Activated CD4-positive, alpha-beta T cell treated with anti-CD3 and anti-CD28 coated beads, Interleukin-2, amount 10 ng/mL, durations not matched to agents 24 days and 14 days (primary cell): ENCODE measurements at regions not wholly inside any gene's neighbourhood (a gene's known extent, or its start where the extent isn't known, plus 50 kb on each side); places are given as distances from the start of the nearest gene placed in this dataset.

Experiments
- DNase-seq: peaks from one replicate; pipeline ENCODE4 v3.0.0; 2022
- H3K27ac Mint-ChIP-seq: one replicate; pipeline ENCODE4 v1.8.0; 2022; ENCODE audit warnings: mild to moderate bottlenecking, mixed read lengths
- H3K27me3 Mint-ChIP-seq: one replicate; pipeline ENCODE4 v1.8.0; 2022; ENCODE audit warnings: mixed read lengths
- H3K36me3 Mint-ChIP-seq: one replicate; pipeline ENCODE4 v1.8.0; 2022; ENCODE audit warnings: low read depth, mild to moderate bottlenecking, mixed read lengths
- H3K4me1 Mint-ChIP-seq: one replicate; pipeline ENCODE4 v1.8.0; 2021; ENCODE audit warnings: mixed read lengths
- H3K4me3 Mint-ChIP-seq: one replicate; pipeline ENCODE4 v1.8.0; 2022; ENCODE audit warnings: mild to moderate bottlenecking, moderate library complexity, mixed read lengths
- H3K9me3 Mint-ChIP-seq: one replicate; pipeline ENCODE4 v1.8.0; 2021; ENCODE audit warnings: mixed read lengths
- intact Hi-C: fragments of 100-400 bp; cut with micrococcal nuclease; formaldehyde crosslinking; loops from one replicate; pipeline ENCODE4 v1.15.1; 2023

GRCh38 chr9:129235931-129236331, 57.9 kb upstream of the IER5L start:
- Mint-ChIP-seq H3K36me3 (no peaks in the 10 kb centered on the region), H3K4me1 (peaks cover 51% of the 10 kb centered on the region), H3K9me3 (peaks cover 11% of the 10 kb centered on the region), H3K4me3 (peak overlapping the region; percentile 76), H3K27me3 (no peaks in the 10 kb centered on the region), H3K27ac (peak overlapping the region; percentile 66)
- intact Hi-C loops, result loop anchor here (2.0 to 5.0 kb wide), 5 partner anchors 33 to 223 kb away; partner anchors contain the start of gene IER5L
- DNase-seq, result peak; percentile 91

- no peaks in the 10 kb centered on the region for H3K36me3 Mint-ChIP-seq
- no peak for DNase-seq
- intact Hi-C loops, result loop anchor here (5.0 kb wide), 2 partner anchors 37 to 93 kb away; no protein-coding TSS in a partner anchor
- H3K4me3 Mint-ChIP-seq, result peak overlapping the region; percentile 76
- no peaks in the 10 kb centered on the region for H3K27me3 Mint-ChIP-seq
- H3K9me3 Mint-ChIP-seq, result peaks cover 11% of the 10 kb centered on the region
- H3K27ac Mint-ChIP-seq, result peak overlapping the region; percentile 66
- peaks cover 47% of the 10 kb centered on the region for H3K4me1 Mint-ChIP-seq
These were observed 57.2 kb upstream of the IER5L start for GRCh38 chr9:129235041-129235930.

GRCh38 chr9:129234491-129234890, 56.4 kb upstream of the IER5L start:
- no peak for DNase-seq
- Mint-ChIP-seq H3K9me3 (peaks cover 11% of the 10 kb centered on the region), H3K4me1 (peaks cover 47% of the 10 kb centered on the region), H3K36me3 (no peaks in the 10 kb centered on the region), H3K4me3 (no peak overlapping the region), H3K27ac (no peak overlapping the region), H3K27me3 (no peaks in the 10 kb centered on the region)
- intact Hi-C loops, result no loop called here

- Mint-ChIP-seq H3K36me3 (no peaks in the 10 kb centered on the region), H3K27me3 (no peaks in the 10 kb centered on the region), H3K27ac (peak overlapping the region; percentile 4), H3K9me3 (peaks cover 11% of the 10 kb centered on the region), H3K4me3 (no peak overlapping the region), H3K4me1 (peaks cover 40% of the 10 kb centered on the region)
- intact Hi-C loops, result no loop called here
- no peak for DNase-seq
These were observed 55.0 kb upstream of the IER5L start for GRCh38 chr9:129232839-129233591.

- Mint-ChIP-seq H3K9me3 (peaks cover 11% of the 10 kb centered on the region), H3K36me3 (no peaks in the 10 kb centered on the region), H3K4me3 (no peak overlapping the region), H3K27me3 (no peaks in the 10 kb centered on the region), H3K27ac (no peak overlapping the region), H3K4me1 (peaks cover 28% of the 10 kb centered on the region)
- DNase-seq, result no peak
- intact Hi-C loops, result no loop called here
These were observed 53.7 kb upstream of the IER5L start for GRCh38 chr9:129231759-129232158.

GRCh38 chr9:129231022-129231739, 53.1 kb upstream of the IER5L start:
- intact Hi-C loops, result no loop called here
- peaks cover 28% of the 10 kb centered on the region for H3K4me1 Mint-ChIP-seq
- no peak for DNase-seq
- no peak overlapping the region for H3K4me3 Mint-ChIP-seq
- no peaks in the 10 kb centered on the region for H3K36me3 Mint-ChIP-seq
- H3K9me3 Mint-ChIP-seq, result peaks cover 11% of the 10 kb centered on the region
- H3K27ac Mint-ChIP-seq, result no peak overlapping the region
- H3K27me3 Mint-ChIP-seq, result no peaks in the 10 kb centered on the region

- peaks cover 27% of the 10 kb centered on the region for H3K4me1 Mint-ChIP-seq
- no peaks in the 10 kb centered on the region for H3K27me3 Mint-ChIP-seq
- H3K4me3 Mint-ChIP-seq, result no peak overlapping the region
- H3K27ac Mint-ChIP-seq, result no peak overlapping the region
- intact Hi-C loops, result no loop called here
- no peak for DNase-seq
- no peaks in the 10 kb centered on the region for H3K36me3 Mint-ChIP-seq
- peaks cover 11% of the 10 kb centered on the region for H3K9me3 Mint-ChIP-seq
These were observed 52.2 kb upstream of the IER5L start for GRCh38 chr9:129230302-129230701.
